ENCODE measurements at regions not wholly inside any gene's neighbourhood (a gene's known extent, or its start where the extent isn't known, plus 50 kb on each side); places are given as distances from the start of the nearest gene placed in this dataset.

- H3K9me3 ChIP-seq (ENCODE audit: low read depth, low read length) = no peaks in the 10 kb centered on the region
- H3K79me2 ChIP-seq (ENCODE audit: insufficient read depth, low read length) = no peaks in the 10 kb centered on the region
- no peaks in the 10 kb centered on the region for H3K27me3 ChIP-seq (ENCODE audit: insufficient read depth, low read length)
- H3K27ac ChIP-seq (ENCODE audit: low read depth, low read length) = no peak overlapping the region
- no peaks in the 10 kb centered on the region for H4K20me1 ChIP-seq (ENCODE audit: insufficient read depth, low read length)
- DNase-seq (ENCODE audit: insufficient read length, low spot score, missing footprints) = no peak
- H3K4me1 ChIP-seq (ENCODE audit: insufficient read depth, low read length) = no peaks in the 10 kb centered on the region
- no peak overlapping the region for H3K4me2 ChIP-seq (ENCODE audit: insufficient read depth, low read length)
- no peaks in the 10 kb centered on the region for H3K36me3 ChIP-seq (ENCODE audit: insufficient read depth, low read length)
- TF ChIP-seq CTCF (IDR thresholded peaks at IDR 0.05; ENCODE audit: extremely low read depth, low read depth, low read length) = no peak
- H3K4me3 ChIP-seq (ENCODE audit: insufficient read depth, low read length) = no peak overlapping the region
- no peak overlapping the region for H2AFZ ChIP-seq (ENCODE audit: low read length)
Observed at GRCh38 chr11:96967616-96968015, 577.8 kb downstream of the JRKL start.

GRCh38 chr11:96969251-96969650 is 579.4 kb downstream of the JRKL start:
- no peak for TF ChIP-seq CTCF (IDR thresholded peaks at IDR 0.05; ENCODE audit: extremely low read depth, low read depth, low read length)
- no peaks in the 10 kb centered on the region for H3K4me1 ChIP-seq (ENCODE audit: insufficient read depth, low read length)

GRCh38 chr11:96978751-96979150 is 588.9 kb downstream of the JRKL start:
- H3K27ac ChIP-seq (ENCODE audit: low read depth, low read length) = no peak overlapping the region
- no peak overlapping the region for H2AFZ ChIP-seq (ENCODE audit: low read length)
- no peaks in the 10 kb centered on the region for H3K27me3 ChIP-seq (ENCODE audit: insufficient read depth, low read length)
- no peak for DNase-seq (ENCODE audit: insufficient read length, low spot score, missing footprints)
- H3K36me3 ChIP-seq (ENCODE audit: insufficient read depth, low read length) = no peaks in the 10 kb centered on the region
- H3K4me3 ChIP-seq (ENCODE audit: insufficient read depth, low read length) = no peak overlapping the region
- H3K9me3 ChIP-seq (ENCODE audit: low read depth, low read length) = no peaks in the 10 kb centered on the region
- H3K79me2 ChIP-seq (ENCODE audit: insufficient read depth, low read length) = no peaks in the 10 kb centered on the region
- no peaks in the 10 kb centered on the region for H3K4me1 ChIP-seq (ENCODE audit: insufficient read depth, low read length)
- no peak for TF ChIP-seq CTCF (IDR thresholded peaks at IDR 0.05; ENCODE audit: extremely low read depth, low read depth, low read length)
- no peak overlapping the region for H3K4me2 ChIP-seq (ENCODE audit: insufficient read depth, low read length)
- H4K20me1 ChIP-seq (ENCODE audit: insufficient read depth, low read length) = no peaks in the 10 kb centered on the region

More at GRCh38 chr11:96969251-96969650, 579.4 kb downstream of the JRKL start:
- no peaks in the 10 kb centered on the region for H3K36me3 ChIP-seq (ENCODE audit: insufficient read depth, low read length)
- H4K20me1 ChIP-seq (ENCODE audit: insufficient read depth, low read length) = no peaks in the 10 kb centered on the region
- no peaks in the 10 kb centered on the region for H3K27me3 ChIP-seq (ENCODE audit: insufficient read depth, low read length)
- DNase-seq (ENCODE audit: insufficient read length, low spot score, missing footprints) = no peak
- no peak overlapping the region for H3K27ac ChIP-seq (ENCODE audit: low read depth, low read length)
- no peaks in the 10 kb centered on the region for H3K9me3 ChIP-seq (ENCODE audit: low read depth, low read length)
- no peaks in the 10 kb centered on the region for H3K79me2 ChIP-seq (ENCODE audit: insufficient read depth, low read length)
- H3K4me2 ChIP-seq (ENCODE audit: insufficient read depth, low read length) = no peak overlapping the region
- no peak overlapping the region for H3K4me3 ChIP-seq (ENCODE audit: insufficient read depth, low read length)
- no peak overlapping the region for H2AFZ ChIP-seq (ENCODE audit: low read length)

DNA sequence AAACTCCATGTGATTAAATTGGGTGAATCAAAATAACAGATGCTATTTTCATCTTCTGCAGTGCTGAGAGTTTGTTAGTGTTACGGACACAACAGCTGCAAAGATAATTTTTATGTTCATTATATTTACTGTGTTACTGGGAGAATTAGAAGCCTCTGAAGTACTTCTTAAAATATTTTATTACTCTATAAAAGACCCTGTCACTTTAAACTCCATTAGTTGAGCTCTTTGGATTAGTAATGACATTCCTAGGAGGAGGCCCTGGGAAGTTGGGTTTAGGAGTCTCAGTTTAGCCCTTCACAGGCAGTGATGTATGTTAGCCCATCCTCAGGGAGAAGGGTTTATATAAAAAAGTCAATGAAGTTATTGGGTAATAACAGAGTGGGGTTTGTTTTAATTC is 596.7 kb downstream of the JRKL start:
- no peak overlapping the region for H3K27ac ChIP-seq (ENCODE audit: low read depth, low read length)
- H3K27me3 ChIP-seq (ENCODE audit: insufficient read depth, low read length) = no peaks in the 10 kb centered on the region
- H3K9me3 ChIP-seq (ENCODE audit: low read depth, low read length) = peaks cover 4% of the 10 kb centered on the region
- H3K36me3 ChIP-seq (ENCODE audit: insufficient read depth, low read length) = no peaks in the 10 kb centered on the region
- no peaks in the 10 kb centered on the region for H3K4me1 ChIP-seq (ENCODE audit: insufficient read depth, low read length)
- no peaks in the 10 kb centered on the region for H3K79me2 ChIP-seq (ENCODE audit: insufficient read depth, low read length)
- TF ChIP-seq CTCF (IDR thresholded peaks at IDR 0.05; ENCODE audit: extremely low read depth, low read depth, low read length) = no peak
- H3K4me3 ChIP-seq (ENCODE audit: insufficient read depth, low read length) = no peak overlapping the region
- no peak overlapping the region for H2AFZ ChIP-seq (ENCODE audit: low read length)
- no peak overlapping the region for H3K4me2 ChIP-seq (ENCODE audit: insufficient read depth, low read length)
- DNase-seq (ENCODE audit: insufficient read length, low spot score, missing footprints) = no peak
- H4K20me1 ChIP-seq (ENCODE audit: insufficient read depth, low read length) = no peaks in the 10 kb centered on the region

Data from osteoblast (primary cell).